ENCODE measurements at regions not wholly inside any gene's neighbourhood (a gene's known extent, or its start where the extent isn't known, plus 50 kb on each side); places are given as distances from the start of the nearest gene placed in this dataset.

DNA sequence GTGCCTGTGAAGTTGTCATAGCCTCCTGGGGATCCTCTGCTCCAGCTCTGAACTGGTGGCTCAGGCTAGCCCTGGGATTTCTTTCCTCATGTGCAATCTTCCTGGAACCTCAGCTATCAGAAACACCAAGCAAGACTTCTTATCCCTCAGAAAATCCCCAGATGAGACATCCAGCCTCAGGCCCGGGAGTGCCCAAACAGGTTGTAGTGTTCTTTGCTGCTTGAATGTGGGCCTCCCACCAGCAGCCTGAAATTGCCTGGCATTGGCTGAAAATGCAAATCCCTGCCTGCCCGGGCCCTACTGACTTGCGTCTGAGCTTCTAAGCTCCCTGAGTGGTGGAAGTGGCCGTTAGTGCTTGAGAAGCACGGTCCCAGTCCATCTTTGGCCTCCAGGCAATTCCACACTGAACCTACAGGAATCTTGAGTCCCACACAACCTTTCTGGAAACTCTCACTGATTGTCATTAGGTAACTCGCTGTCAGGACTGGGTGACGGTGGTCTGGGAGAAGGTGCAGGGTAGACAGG, 146.8 kb downstream of the ZBTB18 start:
- FAIRE-seq, result no peak

DNA sequence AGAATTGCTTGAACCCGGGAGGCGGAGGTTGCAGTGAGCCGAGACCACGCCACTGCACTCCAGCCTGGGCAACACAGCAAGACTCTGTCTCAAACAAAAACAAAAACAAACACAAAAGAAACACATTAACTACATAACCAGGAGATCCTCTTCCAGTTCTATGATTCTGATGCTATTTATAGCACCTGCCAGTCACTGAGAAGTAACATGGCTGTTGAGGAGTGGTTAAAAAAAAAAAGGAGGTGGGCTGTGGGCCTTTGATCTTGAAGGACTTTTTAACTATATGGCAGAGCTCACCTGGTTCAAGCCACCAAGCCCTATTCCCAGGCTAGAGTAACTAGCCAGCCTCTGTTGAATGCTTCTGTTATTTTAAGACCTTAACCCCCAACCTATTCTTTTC, 148.8 kb downstream of the ZBTB18 start:
- no peak for FAIRE-seq

DNA sequence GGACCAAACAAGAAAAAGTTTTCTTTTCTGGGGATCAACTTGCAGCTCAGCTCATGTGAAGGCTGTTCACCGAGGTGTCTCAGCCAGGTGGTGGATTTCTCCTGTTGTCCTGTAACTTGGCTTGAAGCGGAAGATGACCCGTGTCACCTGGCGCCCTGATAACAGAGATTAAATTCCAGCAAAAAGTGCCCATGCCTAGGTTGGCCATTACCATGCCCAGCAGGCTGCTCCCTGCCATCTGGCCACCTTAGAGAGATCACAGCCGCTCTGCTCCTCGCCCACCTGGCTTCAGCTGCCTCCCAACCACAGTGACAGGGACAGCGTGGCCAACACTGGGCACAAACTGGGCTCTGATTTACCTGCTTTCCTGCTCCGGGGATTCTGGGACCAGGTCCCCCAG, 149.5 kb downstream of the ZBTB18 start:
- no peak for FAIRE-seq

DNA sequence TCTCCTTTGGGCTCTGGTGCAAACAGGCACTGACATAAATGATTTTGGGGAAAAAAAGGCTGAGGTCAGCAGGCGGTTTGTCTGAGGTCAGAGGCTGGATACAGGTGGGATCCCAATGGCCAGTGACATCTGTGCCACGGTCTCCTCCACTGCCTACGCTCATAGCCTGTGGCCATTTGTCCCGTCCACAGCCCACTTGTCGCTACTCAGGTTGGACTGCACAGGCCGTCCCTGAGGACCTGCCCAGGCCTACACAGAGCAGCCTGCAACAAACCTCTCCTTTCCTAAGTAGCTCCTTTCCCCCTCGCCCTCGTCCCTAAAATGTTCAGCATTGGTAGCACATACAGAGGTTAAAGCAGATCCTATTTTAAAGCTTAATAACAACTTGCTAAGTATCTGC, 150.7 kb downstream of the ZBTB18 start:
- no peak for FAIRE-seq

DNA sequence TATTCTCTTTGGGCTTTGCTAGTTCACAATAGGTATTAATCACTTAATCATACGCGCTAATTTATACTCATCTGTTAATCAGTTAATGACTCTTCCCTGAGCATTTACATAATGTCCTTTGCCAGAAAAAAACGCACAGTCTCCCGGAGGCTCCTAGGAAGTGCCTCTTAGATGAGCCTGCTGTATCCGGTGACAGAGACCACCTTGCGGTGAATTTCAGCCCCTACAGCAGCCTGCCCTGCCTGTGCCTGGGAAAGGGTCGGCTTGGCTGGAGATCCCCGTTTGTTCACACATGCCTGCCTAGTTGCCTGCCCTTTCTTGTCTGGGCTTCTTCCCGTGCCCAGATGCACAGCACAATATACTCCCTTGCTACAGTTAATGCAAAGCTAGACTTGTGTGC, 152.9 kb downstream of the ZBTB18 start:
- no peak for FAIRE-seq

DNA sequence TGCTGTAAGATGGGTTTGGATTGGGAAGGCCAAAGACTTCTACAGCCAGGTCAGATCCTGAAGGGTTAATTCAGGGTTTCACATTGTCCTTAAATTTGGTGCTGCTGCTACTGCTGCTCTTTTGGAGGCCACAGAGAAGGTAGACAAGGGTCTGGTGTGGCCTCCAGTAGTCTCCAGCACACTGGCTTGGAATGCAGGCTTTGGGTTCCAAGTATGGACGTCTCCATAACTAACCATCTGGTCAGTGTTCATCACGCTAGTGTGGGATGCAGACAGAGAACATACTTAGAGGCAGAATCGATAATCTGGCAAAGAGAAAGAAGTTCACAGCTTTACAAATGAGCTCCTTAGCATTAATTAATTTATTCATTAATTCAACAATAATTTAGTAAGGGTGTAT, 154.1 kb downstream of the ZBTB18 start:
- no peak for FAIRE-seq

DNA sequence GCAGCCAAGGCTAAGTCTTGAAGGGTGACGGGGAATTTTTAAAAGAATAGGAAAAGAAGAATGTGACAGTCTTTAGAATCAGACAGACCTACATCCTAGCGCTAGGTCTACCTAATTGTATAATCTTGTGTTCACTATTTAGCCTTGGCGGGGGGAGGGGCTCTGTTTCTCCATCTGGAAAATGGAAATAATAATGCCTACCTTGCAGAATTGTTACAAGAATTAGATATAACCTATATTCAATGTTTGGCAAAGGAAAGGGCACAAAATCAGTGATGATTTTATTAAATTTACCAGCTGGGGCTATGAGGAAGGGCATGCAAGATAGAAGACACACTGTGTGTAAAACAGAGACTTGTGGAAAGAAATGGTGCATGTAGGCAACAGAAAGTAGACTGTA, 154.8 kb downstream of the ZBTB18 start:
- FAIRE-seq, result no peak

DNA sequence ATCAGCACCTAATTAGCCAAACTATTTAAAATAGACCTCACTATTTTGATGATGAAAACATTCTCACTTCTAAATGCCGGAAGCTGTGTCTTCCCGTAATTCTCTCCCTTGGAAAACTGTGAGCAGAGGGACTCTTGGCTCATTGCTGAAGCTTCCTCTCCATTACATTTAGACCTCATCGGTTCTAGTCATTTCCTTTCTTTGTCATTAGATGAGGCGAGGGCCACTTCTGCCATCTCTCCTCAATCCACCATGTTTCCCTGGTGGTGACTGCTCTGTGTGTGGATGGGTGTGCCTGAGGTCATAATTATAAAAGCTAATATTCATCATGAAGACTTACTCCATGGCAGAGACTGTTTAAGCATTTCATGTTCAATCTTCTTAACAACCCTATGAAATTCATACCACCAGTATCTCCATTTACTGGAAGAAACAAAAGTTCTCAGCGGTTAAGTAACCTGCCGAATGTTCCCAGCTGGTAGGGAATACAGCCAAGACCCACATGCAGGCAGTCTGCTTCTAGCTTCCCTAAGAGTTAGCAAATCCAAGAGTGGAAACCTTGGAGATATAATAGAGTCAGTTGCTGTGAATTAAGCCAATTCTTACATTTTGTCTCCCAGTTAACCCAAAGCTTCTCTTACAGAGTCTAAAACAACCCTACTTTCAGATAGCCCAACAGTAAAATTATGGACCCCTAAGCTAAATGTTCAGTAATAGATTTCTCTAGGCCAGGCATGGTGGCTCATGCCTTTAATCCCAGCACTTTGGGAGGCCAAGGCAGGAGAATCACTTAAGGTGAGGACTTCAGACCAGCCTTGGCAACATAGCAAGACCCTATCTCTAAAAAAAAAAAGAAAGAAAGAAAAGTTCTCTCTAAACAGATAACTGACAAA, 156.2 kb downstream of the ZBTB18 start:
- FAIRE-seq, result no peak

DNA sequence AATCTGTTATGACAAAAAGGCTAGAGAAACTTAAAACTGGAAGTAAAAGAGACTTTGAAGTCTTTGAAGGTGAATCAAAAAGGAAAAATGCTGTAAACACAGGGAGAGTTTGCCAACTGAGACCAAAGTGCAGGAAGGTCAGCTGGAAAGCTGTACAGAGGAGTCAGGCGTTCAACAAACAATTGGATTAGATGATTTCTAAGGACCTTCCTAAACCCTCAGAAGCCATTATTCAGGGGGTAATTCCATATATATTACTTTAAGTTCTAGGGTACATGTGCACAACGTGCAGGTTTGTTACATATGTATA, 156.8 kb downstream of the ZBTB18 start:
- no peak for FAIRE-seq

DNA sequence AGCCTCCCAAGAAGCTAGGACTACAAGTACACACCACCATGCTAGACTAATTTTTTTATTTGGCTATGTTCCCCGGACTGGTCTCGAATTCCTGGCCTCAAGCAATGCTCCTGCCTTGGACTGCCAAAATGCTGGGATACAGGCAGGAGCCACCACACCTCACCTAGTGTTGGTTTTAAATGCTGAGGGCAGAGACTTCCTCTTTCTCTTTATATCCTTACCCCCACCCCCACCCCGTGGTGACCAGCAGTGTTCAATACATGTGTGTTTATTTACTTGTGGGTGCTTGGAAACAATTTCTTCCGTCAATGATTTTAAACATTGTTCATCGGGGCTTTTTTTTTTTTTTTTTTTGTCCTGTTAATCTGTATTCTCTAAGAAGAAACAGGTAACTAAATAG, 158.9 kb downstream of the ZBTB18 start:
- no peak for FAIRE-seq

DNA sequence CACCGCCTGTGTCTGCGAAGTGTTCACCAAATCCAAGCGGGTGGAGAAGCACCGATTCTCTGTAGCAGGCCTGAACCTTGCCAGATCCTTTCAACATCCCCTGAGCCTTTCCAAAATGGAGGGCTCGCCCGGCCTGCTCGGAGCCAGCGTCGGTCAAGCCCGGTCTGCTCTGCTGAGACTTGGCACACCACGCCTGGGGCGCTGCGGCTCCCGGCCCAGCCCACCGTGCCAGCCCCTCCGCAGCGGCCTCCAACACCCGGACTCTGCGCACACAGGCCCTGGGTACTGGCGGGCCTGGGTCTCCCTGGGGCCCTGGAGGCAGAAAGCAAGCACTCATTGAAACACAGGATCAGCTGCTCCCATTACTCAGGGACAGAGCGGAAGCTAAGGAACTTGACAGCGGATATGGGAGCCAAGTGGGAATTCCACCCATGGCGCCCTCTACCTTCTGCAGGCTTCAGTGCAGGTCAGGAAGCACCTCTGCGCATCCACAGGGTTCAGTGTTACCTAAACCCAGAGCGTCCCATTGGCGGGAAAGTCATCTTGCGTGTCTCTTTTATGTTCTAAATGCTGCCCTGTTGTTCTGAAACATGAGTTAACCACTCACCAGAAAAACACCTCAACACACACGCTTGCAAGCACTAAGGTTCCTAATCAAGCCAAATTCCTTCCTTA, 159.9 kb downstream of the ZBTB18 start:
- FAIRE-seq, result no peak

DNA sequence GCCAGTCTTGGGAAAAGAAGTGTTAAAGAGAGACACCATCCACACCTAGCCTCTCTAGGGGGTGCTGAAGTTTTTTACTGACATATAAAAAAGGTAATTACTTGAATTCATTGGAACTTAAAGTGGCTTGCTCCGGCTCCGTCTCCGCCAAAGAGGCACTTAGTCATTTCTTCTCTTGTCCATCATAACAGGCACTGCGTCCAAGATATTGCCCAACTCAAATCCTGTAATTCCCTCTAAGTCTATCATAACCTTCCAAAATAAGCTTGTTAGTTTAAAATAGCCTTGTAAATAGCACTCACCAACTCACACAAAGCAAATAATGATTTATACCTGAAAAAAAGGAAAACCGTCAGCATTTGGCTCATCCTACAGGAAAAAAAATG, 160.5 kb downstream of the ZBTB18 start:
- no peak for FAIRE-seq

DNA sequence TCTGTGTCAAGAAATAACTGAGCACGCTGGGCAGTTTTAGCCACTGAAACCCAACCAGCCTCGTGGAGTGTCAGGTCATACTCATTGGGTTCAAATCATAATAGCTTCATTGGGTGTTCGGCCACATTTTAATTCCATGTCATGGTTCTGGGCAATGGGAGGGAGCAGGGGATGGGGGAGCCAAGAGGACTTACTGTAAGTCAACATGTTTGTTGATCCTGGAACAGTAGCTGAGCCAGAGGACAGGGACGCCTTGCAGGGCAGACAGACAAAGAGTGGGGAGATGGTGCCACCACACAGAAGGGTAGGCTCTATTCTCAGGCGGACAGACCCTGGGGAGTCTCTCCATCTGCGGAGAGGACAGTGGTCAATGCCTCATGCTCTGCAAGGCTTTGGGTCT, 161.1 kb downstream of the ZBTB18 start:
- no peak for FAIRE-seq

DNA sequence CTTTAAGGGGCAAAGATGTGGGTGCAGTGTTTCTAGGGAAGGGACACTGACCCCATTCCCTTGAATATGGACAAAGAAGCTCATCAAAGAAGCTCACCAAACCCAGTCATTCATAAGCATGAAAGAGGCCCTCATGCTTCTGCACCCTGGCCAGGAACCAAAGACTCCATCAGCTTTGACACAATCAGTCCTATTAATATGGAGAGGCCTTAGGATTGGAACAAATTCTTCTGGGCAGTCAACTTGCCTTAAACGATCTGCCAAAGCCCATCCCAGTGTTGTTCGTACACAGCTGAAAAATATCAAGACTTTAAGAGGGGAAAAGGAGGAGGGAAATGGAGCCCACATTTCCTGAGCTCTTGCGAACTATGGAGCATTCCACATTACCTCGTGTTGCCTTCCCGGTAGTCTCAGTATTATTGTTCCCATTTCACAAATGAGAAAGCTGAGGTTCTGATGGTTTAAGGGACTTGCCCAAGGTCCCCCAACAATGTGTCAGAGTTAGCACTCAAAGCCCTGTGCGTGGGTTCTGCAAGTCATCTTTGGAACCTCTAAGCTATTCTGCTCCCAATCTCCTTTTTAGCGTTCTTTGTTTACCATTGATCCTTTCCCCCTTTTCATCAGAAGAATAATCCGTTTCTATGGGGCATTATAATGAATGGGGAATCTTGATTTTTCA, 161.9 kb downstream of the ZBTB18 start:
- no peak for FAIRE-seq

DNA sequence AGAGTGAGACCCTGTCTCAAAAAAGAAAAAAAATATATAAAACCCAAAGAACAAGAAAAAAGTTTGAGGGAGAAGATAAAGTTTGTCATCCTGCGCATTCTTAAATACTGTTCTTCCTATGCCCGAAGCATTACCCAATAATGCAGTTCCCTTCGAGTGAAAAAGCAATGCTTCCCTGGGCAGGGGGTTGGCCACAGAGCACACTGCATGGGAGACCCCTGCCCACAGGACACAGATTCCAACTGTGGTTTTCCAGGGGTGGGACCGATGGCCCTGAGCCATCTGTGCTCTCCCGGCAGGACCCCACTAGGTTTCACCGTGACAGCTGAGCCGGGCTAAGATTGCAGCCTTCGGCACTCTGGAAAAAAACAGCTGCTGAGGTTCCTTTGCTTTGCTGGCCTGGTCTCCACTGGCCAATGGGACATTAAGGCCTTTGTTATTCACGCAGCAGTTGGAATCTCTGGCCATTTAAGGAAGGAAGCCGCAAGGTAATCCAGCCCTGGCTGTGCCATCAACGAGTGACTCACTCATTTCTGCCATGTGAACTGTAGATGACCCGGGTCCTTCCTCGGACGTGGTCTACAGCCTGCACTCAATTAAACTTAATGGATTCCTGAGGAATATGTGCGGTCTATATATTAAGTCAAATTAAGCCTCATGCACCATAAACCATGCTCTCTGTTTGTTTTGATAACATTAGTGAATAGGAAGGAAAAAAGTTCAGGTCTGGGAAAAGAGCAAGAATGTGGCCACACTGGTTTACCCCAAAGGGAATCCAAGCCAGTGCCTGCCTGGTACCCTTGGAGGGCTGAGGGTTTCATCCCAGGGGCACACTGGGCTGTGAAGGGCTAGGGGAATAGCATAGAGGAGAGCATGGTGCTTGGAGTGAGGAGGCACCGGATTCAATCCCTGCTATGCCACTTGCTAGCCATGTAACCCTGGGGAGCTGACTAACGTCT, 163.2 kb downstream of the ZBTB18 start:
- FAIRE-seq, result no peak

DNA sequence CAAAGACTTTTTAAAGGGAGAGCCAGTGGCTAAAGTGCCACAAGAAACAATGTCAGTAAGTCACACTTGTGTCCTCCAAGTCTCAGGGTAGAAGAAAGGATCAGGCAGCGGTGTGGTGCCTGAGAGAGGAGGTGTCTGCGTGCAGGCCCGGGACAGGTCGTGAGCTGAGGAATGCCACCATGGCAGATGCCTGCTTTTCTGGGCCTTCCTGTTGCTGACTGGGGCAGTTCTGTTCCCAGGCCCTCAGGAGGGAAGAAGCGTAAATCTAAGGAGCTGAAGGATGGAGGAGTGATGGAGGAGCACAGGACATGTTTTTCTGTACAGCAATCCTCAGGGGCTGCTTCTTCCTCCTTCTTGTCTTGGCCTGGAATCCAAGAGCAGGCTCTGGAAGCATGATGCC, 165.8 kb downstream of the ZBTB18 start:
- no peak for FAIRE-seq

DNA sequence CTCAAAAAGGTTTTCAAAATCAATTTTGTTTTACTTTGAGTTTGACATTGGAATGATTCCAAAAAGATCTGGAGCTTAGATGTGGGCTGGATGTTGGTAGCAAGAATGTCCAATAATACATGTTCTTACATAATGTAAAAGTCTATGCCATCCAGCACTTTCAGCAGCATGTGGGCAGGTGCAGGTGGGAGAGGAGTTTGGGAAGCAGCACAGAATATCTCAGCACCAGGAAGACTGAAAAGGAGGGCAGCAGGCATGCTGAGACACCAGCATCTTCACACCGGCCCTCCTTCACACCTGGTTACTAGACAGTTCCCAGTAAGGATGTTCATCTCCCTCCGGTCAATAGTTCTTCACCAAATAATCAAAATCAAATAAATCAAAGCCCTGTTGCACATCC, 166.6 kb downstream of the ZBTB18 start:
- no peak for FAIRE-seq

DNA sequence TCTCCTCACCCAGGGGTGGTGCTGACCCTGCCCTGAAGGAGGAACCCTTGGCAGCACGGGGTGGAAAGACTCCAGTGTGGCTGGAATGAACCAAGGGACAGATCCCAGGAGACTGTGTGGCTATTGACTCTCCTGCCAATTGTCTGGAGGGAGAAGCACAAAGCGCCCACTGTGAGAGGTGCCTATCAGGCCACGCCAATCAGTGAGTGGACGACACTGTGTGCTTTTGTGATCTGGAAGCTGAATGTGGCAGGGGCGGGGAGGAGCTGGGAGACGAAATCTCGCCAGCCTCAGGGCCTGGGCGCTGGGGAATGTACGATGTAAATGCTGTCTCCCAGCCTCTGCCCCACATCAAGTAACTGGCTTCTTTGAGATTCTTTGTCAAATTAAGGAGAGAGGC, 167.1 kb downstream of the ZBTB18 start:
- no peak for FAIRE-seq

DNA sequence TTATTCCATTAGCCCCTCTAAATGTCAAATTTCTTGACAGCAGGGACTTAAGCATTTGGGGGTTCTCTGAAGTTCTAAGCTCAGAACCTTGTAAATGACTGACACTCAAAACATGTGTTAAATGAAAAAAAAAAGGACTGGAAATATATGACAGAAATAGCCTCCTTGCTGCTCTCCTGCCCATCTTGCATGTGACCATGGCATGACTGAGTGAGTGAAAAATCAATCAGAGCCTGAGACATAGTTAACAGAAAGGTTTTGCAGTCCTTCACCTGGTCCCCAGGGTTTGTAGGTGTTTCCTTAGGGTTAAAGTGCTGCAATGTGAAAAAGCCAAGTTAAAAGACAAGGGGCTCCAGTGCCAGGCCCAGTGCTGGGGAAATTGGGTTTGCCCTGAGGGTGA, 168.1 kb downstream of the ZBTB18 start:
- FAIRE-seq, result no peak

DNA sequence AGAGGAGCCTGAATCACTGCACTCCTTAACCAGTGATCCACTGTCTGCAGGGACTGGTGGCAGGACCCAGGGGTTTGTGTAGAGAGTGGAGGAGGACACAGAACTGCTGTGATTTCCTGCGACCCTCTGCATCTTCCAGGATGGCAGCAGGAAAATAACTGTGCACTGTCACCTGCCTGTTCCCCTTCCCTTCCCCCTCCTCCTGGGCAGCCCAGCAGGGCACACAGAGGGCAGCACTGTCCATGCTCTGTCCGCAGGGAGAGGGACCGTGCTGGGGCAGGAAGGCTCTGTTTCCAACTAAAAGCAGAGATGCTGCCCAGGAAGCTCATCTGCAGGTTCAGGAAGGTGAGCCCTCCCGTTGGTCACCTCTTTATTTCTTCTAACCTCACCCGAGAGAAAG, 168.7 kb downstream of the ZBTB18 start:
- no peak for FAIRE-seq

DNA sequence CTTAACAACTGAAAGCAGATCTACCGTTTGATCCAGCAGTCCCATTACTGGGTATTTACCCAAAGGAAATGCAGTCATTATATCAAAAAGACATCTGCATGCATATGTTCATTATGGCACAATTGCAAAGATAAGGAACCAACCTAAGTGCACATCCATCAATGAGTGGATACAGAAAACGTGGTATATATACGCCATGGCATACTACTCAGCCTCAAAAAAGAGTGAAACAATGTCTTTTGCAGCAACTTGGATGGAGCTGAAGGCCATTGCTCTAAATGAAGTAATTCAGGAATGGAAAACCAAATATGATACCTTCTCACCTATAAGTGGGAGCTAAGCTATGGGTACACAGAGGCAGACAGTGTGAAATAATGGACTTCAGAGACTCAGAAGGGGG, 169.3 kb downstream of the ZBTB18 start:
- FAIRE-seq, result no peak

DNA sequence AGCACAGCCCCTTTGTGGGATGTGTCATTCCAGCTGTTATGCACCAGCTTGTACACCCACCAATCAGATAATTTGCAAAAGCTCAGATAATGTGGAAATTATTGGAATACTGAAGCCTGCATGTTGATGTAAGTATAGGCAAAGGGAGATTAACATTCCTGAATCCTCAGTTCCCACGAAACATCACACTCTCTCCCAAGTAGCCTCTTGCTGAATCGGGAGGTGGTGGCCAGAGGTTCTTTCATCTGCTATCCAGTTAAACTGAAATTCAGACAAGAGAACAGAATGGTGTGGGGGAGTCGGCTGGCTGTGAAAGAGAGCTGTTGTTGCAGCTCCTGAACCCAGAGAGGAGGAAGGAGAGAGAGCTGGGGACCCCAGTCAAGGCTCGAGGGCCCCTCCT, 170.9 kb downstream of the ZBTB18 start:
- no peak for FAIRE-seq
